ENCODE measurements at regions not wholly inside any gene's neighbourhood (a gene's known extent, or its start where the extent isn't known, plus 50 kb on each side); places are given as distances from the start of the nearest gene placed in this dataset.

DNA sequence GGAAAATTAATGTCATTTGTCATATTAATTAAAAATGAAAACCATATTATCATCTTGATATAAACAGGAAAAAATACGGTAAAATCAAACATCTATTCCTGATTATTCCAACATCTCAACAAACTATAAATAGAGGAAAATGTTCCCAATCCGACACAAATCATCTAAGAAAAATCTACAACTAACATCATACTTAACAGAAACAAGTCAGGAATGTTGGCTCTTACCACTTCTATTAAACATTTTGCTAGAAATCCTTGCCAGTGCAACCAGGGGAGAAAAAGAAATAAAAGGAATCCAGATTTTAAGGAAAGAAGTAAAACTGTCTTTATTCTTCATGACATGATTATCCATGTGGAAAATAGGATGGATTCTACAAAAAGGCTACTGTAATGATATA is 77.0 kb upstream of the IRF2BP2 start:
- TF ChIP-seq CTCF (IDR thresholded peaks at IDR 0.05; ENCODE audit: low read depth, low read length) = no peak
- no peak for DNase-seq (ENCODE audit: low read depth, low spot score)
- Histone ChIP-seq H3K27me3 (ENCODE audit: control insufficient read depth, insufficient read depth, low read length) (no peaks in the 10 kb centered on the region), H3K27ac (ENCODE audit: low read depth, low read length) (no peak overlapping the region), H3K9me3 (ENCODE audit: control insufficient read depth, insufficient read depth, low read length) (no peaks in the 10 kb centered on the region), H3K4me3 (ENCODE audit: low read depth, low read length) (no peak overlapping the region)
- ChIA-PET POLR2A (no interaction called here), CTCF (no interaction called here)

DNA sequence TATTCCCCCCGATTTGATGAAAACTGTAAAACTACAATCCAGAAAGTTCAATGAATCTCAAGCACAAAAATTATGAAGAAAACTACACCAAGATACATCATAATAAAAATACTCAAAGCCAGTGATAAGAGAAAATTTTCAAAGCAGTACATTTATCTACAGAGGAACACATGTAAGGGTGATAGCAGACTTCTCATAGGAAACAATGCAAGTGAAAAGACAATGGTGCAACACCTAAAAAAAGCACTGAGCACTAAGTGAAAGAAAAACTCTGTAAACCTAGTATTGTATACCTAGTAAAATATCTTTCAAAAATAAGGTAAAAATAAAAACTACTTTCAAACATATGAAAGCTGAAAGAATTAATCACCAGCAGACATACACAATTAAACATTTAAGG is 76.1 kb upstream of the IRF2BP2 start:
- CTCF ChIA-PET = no interaction called here
- POLR2A ChIA-PET = no interaction called here
- Histone ChIP-seq H3K9me3 (ENCODE audit: control insufficient read depth, insufficient read depth, low read length) (no peaks in the 10 kb centered on the region), H3K27me3 (ENCODE audit: control insufficient read depth, insufficient read depth, low read length) (no peaks in the 10 kb centered on the region), H3K27ac (ENCODE audit: low read depth, low read length) (no peak overlapping the region), H3K4me3 (ENCODE audit: low read depth, low read length) (no peak overlapping the region)
- no peak for TF ChIP-seq CTCF (IDR thresholded peaks at IDR 0.05; ENCODE audit: low read depth, low read length)
- no peak for DNase-seq (ENCODE audit: low read depth, low spot score)

DNA sequence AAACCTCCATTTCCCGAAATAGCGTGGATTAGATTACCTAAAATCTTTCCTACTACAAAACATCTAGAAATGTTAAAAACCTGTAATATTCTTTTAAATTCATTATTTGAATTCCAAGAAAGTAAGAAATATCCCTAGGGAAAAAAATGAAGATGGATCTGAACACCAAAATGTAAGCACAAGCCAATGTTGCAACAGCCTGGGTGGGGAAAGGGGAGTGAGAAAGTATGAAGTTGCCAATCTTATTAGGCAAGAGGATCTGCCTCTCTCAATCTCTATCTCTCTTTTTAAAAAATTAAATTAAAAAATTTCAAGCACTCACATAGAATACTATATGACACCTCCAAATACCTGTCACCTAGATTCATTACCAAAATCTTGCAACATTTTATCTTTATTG is 74.9 kb upstream of the IRF2BP2 start:
- POLR2A ChIA-PET = no interaction called here
- no peak for TF ChIP-seq CTCF (IDR thresholded peaks at IDR 0.05; ENCODE audit: low read depth, low read length)
- DNase-seq (ENCODE audit: low read depth, low spot score) = no peak
- CTCF ChIA-PET = no interaction called here
- Histone ChIP-seq H3K4me3 (ENCODE audit: low read depth, low read length) (no peak overlapping the region), H3K27ac (ENCODE audit: low read depth, low read length) (no peak overlapping the region), H3K27me3 (ENCODE audit: control insufficient read depth, insufficient read depth, low read length) (no peaks in the 10 kb centered on the region), H3K9me3 (ENCODE audit: control insufficient read depth, insufficient read depth, low read length) (no peaks in the 10 kb centered on the region)

DNA sequence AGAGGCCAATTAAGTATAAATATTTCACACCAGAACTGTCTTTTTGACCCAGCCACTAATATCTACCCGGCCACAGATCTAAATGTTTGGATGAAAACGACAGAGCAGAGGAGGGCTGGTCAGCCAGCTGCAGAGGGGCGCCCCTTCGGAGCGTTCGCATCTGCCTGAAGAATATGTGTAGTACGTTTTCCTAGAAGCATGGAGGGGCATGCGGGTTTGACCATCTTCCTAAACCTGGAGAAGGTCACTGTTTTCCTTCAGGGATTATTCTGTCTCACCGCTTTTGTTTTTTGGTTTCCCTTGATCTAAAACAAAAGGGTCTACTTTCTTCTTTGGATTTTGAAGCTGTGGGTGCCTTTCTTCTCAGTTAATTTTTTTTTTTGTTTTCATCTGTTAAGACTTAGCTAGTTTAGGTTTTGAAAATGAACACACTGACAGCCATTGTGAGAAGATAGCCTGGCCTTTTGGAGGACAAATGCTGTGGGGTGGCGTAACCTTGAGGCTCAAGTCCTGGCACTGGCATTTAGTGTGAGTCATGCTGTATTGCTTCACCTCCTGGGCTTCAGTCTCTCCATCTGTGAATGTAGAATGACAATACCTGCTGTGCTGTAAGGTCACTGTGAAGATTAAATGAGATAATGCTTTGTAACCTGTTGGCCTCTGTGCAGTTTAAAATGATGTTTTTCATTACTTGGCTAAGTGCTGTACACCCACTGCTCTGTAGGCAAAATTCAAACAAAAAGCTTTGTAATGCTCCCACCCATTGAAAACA is 74.1 kb upstream of the IRF2BP2 start:
- TF ChIP-seq CTCF (IDR thresholded peaks at IDR 0.05; ENCODE audit: low read depth, low read length) = no peak
- no peaks in the 10 kb centered on the region for H3K27me3 ChIP-seq (ENCODE audit: control insufficient read depth, insufficient read depth, low read length)
- H3K27ac ChIP-seq (ENCODE audit: low read depth, low read length) = no peak overlapping the region
- H3K4me3 ChIP-seq (ENCODE audit: low read depth, low read length) = no peak overlapping the region
- DNase-seq (ENCODE audit: low read depth, low spot score) = no peak
- ChIA-PET POLR2A (no interaction called here), CTCF (no interaction called here)
- H3K9me3 ChIP-seq (ENCODE audit: control insufficient read depth, insufficient read depth, low read length) = no peaks in the 10 kb centered on the region

- Histone ChIP-seq H3K27ac (ENCODE audit: low read depth, low read length) (no peak overlapping the region), H3K27me3 (ENCODE audit: control insufficient read depth, insufficient read depth, low read length) (no peaks in the 10 kb centered on the region), H3K4me3 (ENCODE audit: low read depth, low read length) (no peak overlapping the region), H3K9me3 (ENCODE audit: control insufficient read depth, insufficient read depth, low read length) (no peaks in the 10 kb centered on the region)
- ChIA-PET POLR2A (no interaction called here), CTCF (no interaction called here)
- TF ChIP-seq CTCF (IDR thresholded peaks at IDR 0.05; ENCODE audit: low read depth, low read length) = no peak
- no peak for DNase-seq (ENCODE audit: low read depth, low spot score)
Measured at GRCh38 chr1:234683127-234683860, 73.3 kb upstream of the IRF2BP2 start.

Measured in AG04450 (cell line).